HepG2 (cell line): ENCODE measurements at regions not wholly inside any gene's neighbourhood (a gene's known extent, or its start where the extent isn't known, plus 50 kb on each side); places are given as distances from the start of the nearest gene placed in this dataset.

Experiments
- ATAC-seq: fragments of 200-7000 bp; cut with Tn5 transposase; 3 replicates; pipeline ENCODE4 v1.9.1; 2020; ENCODE audit warnings: mild to moderate bottlenecking, moderate library complexity
- BruUV-seq: library from RNA; stranded (reverse); fragments of 400-500 nt; replicated peaks from 2 replicates; lab custom pipeline; 2021; lab: Mats Ljungman, UMichigan
- CTCF ChIA-PET: fragments of 300-600 bp; formaldehyde crosslinking; extraction: SDS; loops from one replicate; lab custom pipeline; 2021; ENCODE audit warnings: low total read pairs, inconsistent platforms, low intra/inter-chr PET ratio; lab: Yijun Ruan, JAX
- POLR2A ChIA-PET: fragments of 350-600 bp; sonication (Branson Sonifier 250); formaldehyde crosslinking; loops from one replicate; lab custom pipeline; 2020; ENCODE audit warnings: antibody characterized with exemption, inconsistent platforms; lab: Yijun Ruan, JAX
- DNase-seq: peaks from one replicate; pipeline ENCODE4 v3.0.0-alpha.2; 2015; ENCODE audit warnings: low spot score
- FAIRE-seq: peaks from 3 replicates; lab custom pipeline; 2011; peaks lifted over from hg19 to GRCh38; lab: Jason Lieb, UNC
- H2AFZ ChIP-seq: one replicate; pipeline ENCODE4 v1.6.1; 2011; ENCODE audit warnings: low read length, inconsistent platforms
- H3K27ac ChIP-seq: fragments of 300-600 bp; 3 replicates; pipeline ENCODE4 v1.8.0; 2011; ENCODE audit warnings: mixed run types, mild to moderate bottlenecking, mixed read lengths, low read length, inconsistent platforms; ENCODE audit not compliant: insufficient read depth; ENCODE audit errors: extremely low read length
- H3K27me3 ChIP-seq, 2 experiments: fragments of 200-600 bp in 1 of 2; 2 replicates in 1 of 2; 3 replicates in 1 of 2; pipeline versions ENCODE4 v1.6.0 to v1.8.0; 2011; ENCODE audit warnings: low read length in 2 of 2, mild to moderate bottlenecking in 2 of 2, moderate library complexity in 2 of 2, inconsistent platforms in 1 of 2; ENCODE audit not compliant: insufficient read depth in 2 of 2, control insufficient read depth in 1 of 2
- H3K36me3 ChIP-seq, 2 experiments: fragments of 200-600 bp in 1 of 2; replicated peaks in 1 of 2; 2 replicates in 1 of 2; 3 replicates in 1 of 2; pipeline versions ENCODE4 v1.5.1 to v1.8.0; 2011; ENCODE audit warnings: low read length in 2 of 2, inconsistent platforms in 1 of 2; ENCODE audit not compliant: insufficient read depth in 2 of 2, control insufficient read depth in 1 of 2
- H3K4me1 ChIP-seq: 2 replicates; pipeline ENCODE4 v1.5.1; 2012; ENCODE audit warnings: low read length, inconsistent platforms; ENCODE audit not compliant: insufficient read depth
- H3K4me2 ChIP-seq: 2 replicates; pipeline ENCODE4 v1.6.0; 2011; ENCODE audit warnings: low read depth, low read length, inconsistent platforms
- H3K4me3 ChIP-seq, 3 experiments: fragments of 200-600 bp in 1 of 3; sonication (generic), shearing (Covaris generic) in 1 of 3; replicated peaks in 1 of 3; 2 replicates each; pipeline ENCODE4 v1.5.1; 2011 to 2016; ENCODE audit warnings: low read length in 3 of 3, inconsistent platforms in 2 of 3, low read depth in 2 of 3, mild to moderate bottlenecking in 2 of 3, control low read depth in 1 of 3, mixed read lengths in 1 of 3; ENCODE audit not compliant: insufficient read depth in 1 of 3
- H3K79me2 ChIP-seq: one replicate; pipeline ENCODE4 v1.6.1; 2011; ENCODE audit warnings: low read length, inconsistent platforms; ENCODE audit not compliant: insufficient read depth
- H3K9ac ChIP-seq: 2 replicates; pipeline ENCODE4 v1.6.0; 2011; ENCODE audit warnings: mild to moderate bottlenecking, low read depth, low read length, inconsistent platforms; ENCODE audit not compliant: insufficient read depth
- H3K9me3 ChIP-seq: 2 replicates; pipeline ENCODE4 v1.5.1; 2012; ENCODE audit warnings: mild to moderate bottlenecking, low read length
- H4K20me1 ChIP-seq: 2 replicates; pipeline ENCODE4 v1.6.0; 2011; ENCODE audit warnings: inconsistent platforms, mild to moderate bottlenecking, low read length, moderate library complexity; ENCODE audit not compliant: insufficient read depth
- DMAP1 ChIP-seq: IDR thresholded peaks from 2 replicates; pipeline ENCODE4 v1.6.1; 2016
- GABPB1 ChIP-seq: IDR thresholded peaks from 2 replicates; pipeline ENCODE4 v1.6.1; 2016; ENCODE audit warnings: mild to moderate bottlenecking, missing genetic modification reagents, moderate library complexity, missing compliant biosample characterization
- NR2F1 ChIP-seq, 2 experiments: fragments of 450-650 bp in 1 of 2; formaldehyde crosslinking in 1 of 2; IDR thresholded peaks; 2 replicates each; pipeline versions ENCODE4 v1.5.0 to v1.6.1; 2016 to 2020; ENCODE audit warnings: mild to moderate bottlenecking in 1 of 2, missing compliant biosample characterization in 1 of 2, missing genetic modification reagents in 1 of 2, moderate library complexity in 1 of 2
- WGBS: methylation state at CpG from one replicate; pipeline ENCODE4 v1.1.6; 2017; ENCODE audit warnings: low lambda C conversion rate; 5-methylcytosine and 5-hydroxymethylcytosine counted together
- in situ Hi-C: cut with HindIII; loops from 2 replicates; pipeline ENCODE4 v1.10.0; 2017; ENCODE audit warnings: low pct_unique_long_range_greater_than_20kb; ENCODE audit not compliant: extremely low pct_ligation_motif_present
- intact Hi-C: fragments of 100-400 bp; cut with micrococcal nuclease; formaldehyde crosslinking; loops from one replicate; pipeline ENCODE4 v1.10.0; 2022; ENCODE audit not compliant: unreplicated experiment
- TF ChIP-seq, protein P1 (sequence below): sonication (generic); formaldehyde crosslinking; conservative IDR thresholded peaks from 2 replicates; pipeline ENCODE4 v1.4.0; 2020; ENCODE audit warnings: mild to moderate bottlenecking, missing genetic modification reagents, moderate library complexity
- TF ChIP-seq, protein P2 (sequence below): IDR thresholded peaks from 2 replicates; pipeline ENCODE4 v1.6.1; 2016
- TF ChIP-seq, protein P3 (sequence below): IDR thresholded peaks from 2 replicates; pipeline ENCODE4 v1.6.1; 2012; ENCODE audit warnings: low read length, improper control_type of control experiment
- TF ChIP-seq, protein P4 (sequence below): sonication (generic); formaldehyde crosslinking; IDR thresholded peaks from 2 replicates; pipeline ENCODE4 v1.4.0; 2020; ENCODE audit warnings: missing genetic modification reagents, borderline replicate concordance
- TF ChIP-seq, protein P5 (sequence below): sonication (generic); formaldehyde crosslinking; IDR thresholded peaks from 2 replicates; pipeline ENCODE4 v1.5.1; 2020; ENCODE audit warnings: mild to moderate bottlenecking, missing genetic modification reagents, moderate library complexity

DNA sequence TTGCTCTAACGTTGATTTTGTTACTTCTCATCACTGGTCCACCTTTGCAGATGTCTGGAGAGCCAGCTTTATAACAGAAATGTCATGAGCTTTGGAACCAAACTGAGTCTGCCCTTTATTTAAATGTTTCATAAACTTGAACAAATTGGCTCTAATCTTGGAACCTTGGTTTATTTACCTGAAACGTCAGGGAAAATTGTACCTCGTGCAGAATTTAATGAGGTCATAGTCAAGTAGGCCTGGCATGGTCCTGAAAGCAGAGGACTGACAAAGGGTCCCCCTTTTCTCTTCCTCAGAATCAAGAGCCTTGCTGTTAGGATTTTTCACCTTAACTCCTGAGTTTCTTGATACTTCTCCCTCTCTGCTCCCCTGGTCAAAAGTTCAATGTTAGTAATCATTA, 828.0 kb downstream of the GRID1 start:
- FAIRE-seq (no peak), ATAC-seq (no peak), DNase-seq (no peak)
- WGBS, result 5% methylated on average over 3 of the region's 3 CpGs
- H3K9me3 ChIP-seq, result no peaks in the 10 kb centered on the region
- H3K9ac ChIP-seq, result no peak overlapping the region
- BruUV-seq, result no TSS peak
- H3K79me2 ChIP-seq, result no peaks in the 10 kb centered on the region
- POLR2A ChIA-PET, result no interaction called here
- CTCF ChIA-PET, result no interaction called here
- in situ Hi-C loops (no loop called here), intact Hi-C loops (loop anchor here (5.0 kb wide), 1 partner anchor 421 kb away; no protein-coding TSS in a partner anchor)
- no peaks in the 10 kb centered on the region for H3K4me1 ChIP-seq
- no peak overlapping the region for H3K4me3 ChIP-seq
- H4K20me1 ChIP-seq, result no peaks in the 10 kb centered on the region
- H2AFZ ChIP-seq, result no peak overlapping the region
- no peak overlapping the region for H3K4me2 ChIP-seq
- no peaks in the 10 kb centered on the region for H3K27me3 ChIP-seq
- no peaks in the 10 kb centered on the region for H3K36me3 ChIP-seq
- no peak overlapping the region for H3K27ac ChIP-seq
- TF ChIP-seq, protein P1, sequence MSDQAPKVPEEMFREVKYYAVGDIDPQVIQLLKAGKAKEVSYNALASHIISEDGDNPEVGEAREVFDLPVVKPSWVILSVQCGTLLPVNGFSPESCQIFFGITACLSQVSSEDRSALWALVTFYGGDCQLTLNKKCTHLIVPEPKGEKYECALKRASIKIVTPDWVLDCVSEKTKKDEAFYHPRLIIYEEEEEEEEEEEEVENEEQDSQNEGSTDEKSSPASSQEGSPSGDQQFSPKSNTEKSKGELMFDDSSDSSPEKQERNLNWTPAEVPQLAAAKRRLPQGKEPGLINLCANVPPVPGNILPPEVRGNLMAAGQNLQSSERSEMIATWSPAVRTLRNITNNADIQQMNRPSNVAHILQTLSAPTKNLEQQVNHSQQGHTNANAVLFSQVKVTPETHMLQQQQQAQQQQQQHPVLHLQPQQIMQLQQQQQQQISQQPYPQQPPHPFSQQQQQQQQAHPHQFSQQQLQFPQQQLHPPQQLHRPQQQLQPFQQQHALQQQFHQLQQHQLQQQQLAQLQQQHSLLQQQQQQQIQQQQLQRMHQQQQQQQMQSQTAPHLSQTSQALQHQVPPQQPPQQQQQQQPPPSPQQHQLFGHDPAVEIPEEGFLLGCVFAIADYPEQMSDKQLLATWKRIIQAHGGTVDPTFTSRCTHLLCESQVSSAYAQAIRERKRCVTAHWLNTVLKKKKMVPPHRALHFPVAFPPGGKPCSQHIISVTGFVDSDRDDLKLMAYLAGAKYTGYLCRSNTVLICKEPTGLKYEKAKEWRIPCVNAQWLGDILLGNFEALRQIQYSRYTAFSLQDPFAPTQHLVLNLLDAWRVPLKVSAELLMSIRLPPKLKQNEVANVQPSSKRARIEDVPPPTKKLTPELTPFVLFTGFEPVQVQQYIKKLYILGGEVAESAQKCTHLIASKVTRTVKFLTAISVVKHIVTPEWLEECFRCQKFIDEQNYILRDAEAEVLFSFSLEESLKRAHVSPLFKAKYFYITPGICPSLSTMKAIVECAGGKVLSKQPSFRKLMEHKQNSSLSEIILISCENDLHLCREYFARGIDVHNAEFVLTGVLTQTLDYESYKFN (CRISPR knock-in tag), result no peak
- TF ChIP-seq DMAP1 (CRISPR knock-in tag), result no peak
- TF ChIP-seq, protein P2, sequence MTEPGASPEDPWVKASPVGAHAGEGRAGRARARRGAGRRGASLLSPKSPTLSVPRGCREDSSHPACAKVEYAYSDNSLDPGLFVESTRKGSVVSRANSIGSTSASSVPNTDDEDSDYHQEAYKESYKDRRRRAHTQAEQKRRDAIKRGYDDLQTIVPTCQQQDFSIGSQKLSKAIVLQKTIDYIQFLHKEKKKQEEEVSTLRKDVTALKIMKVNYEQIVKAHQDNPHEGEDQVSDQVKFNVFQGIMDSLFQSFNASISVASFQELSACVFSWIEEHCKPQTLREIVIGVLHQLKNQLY (CRISPR knock-in tag), result no peak
- TF ChIP-seq, protein P3, sequence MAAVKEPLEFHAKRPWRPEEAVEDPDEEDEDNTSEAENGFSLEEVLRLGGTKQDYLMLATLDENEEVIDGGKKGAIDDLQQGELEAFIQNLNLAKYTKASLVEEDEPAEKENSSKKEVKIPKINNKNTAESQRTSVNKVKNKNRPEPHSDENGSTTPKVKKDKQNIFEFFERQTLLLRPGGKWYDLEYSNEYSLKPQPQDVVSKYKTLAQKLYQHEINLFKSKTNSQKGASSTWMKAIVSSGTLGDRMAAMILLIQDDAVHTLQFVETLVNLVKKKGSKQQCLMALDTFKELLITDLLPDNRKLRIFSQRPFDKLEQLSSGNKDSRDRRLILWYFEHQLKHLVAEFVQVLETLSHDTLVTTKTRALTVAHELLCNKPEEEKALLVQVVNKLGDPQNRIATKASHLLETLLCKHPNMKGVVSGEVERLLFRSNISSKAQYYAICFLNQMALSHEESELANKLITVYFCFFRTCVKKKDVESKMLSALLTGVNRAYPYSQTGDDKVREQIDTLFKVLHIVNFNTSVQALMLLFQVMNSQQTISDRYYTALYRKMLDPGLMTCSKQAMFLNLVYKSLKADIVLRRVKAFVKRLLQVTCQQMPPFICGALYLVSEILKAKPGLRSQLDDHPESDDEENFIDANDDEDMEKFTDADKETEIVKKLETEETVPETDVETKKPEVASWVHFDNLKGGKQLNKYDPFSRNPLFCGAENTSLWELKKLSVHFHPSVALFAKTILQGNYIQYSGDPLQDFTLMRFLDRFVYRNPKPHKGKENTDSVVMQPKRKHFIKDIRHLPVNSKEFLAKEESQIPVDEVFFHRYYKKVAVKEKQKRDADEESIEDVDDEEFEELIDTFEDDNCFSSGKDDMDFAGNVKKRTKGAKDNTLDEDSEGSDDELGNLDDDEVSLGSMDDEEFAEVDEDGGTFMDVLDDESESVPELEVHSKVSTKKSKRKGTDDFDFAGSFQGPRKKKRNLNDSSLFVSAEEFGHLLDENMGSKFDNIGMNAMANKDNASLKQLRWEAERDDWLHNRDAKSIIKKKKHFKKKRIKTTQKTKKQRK, result no peak
- no peak for TF ChIP-seq NR2F1 (CRISPR knock-in tag; IDR thresholded peaks at IDR 0.05)
- TF ChIP-seq, protein P4, sequence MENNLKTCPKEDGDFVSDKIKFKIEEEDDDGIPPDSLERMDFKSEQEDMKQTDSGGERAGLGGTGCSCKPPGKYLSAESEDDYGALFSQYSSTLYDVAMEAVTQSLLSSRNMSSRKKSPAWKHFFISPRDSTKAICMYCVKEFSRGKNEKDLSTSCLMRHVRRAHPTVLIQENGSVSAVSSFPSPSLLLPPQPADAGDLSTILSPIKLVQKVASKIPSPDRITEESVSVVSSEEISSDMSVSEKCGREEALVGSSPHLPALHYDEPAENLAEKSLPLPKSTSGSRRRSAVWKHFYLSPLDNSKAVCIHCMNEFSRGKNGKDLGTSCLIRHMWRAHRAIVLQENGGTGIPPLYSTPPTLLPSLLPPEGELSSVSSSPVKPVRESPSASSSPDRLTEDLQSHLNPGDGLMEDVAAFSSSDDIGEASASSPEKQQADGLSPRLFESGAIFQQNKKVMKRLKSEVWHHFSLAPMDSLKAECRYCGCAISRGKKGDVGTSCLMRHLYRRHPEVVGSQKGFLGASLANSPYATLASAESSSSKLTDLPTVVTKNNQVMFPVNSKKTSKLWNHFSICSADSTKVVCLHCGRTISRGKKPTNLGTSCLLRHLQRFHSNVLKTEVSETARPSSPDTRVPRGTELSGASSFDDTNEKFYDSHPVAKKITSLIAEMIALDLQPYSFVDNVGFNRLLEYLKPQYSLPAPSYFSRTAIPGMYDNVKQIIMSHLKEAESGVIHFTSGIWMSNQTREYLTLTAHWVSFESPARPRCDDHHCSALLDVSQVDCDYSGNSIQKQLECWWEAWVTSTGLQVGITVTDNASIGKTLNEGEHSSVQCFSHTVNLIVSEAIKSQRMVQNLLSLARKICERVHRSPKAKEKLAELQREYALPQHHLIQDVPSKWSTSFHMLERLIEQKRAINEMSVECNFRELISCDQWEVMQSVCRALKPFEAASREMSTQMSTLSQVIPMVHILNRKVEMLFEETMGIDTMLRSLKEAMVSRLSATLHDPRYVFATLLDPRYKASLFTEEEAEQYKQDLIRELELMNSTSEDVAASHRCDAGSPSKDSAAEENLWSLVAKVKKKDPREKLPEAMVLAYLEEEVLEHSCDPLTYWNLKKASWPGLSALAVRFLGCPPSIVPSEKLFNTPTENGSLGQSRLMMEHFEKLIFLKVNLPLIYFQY (CRISPR knock-in tag), result no peak
- TF ChIP-seq, protein P5, sequence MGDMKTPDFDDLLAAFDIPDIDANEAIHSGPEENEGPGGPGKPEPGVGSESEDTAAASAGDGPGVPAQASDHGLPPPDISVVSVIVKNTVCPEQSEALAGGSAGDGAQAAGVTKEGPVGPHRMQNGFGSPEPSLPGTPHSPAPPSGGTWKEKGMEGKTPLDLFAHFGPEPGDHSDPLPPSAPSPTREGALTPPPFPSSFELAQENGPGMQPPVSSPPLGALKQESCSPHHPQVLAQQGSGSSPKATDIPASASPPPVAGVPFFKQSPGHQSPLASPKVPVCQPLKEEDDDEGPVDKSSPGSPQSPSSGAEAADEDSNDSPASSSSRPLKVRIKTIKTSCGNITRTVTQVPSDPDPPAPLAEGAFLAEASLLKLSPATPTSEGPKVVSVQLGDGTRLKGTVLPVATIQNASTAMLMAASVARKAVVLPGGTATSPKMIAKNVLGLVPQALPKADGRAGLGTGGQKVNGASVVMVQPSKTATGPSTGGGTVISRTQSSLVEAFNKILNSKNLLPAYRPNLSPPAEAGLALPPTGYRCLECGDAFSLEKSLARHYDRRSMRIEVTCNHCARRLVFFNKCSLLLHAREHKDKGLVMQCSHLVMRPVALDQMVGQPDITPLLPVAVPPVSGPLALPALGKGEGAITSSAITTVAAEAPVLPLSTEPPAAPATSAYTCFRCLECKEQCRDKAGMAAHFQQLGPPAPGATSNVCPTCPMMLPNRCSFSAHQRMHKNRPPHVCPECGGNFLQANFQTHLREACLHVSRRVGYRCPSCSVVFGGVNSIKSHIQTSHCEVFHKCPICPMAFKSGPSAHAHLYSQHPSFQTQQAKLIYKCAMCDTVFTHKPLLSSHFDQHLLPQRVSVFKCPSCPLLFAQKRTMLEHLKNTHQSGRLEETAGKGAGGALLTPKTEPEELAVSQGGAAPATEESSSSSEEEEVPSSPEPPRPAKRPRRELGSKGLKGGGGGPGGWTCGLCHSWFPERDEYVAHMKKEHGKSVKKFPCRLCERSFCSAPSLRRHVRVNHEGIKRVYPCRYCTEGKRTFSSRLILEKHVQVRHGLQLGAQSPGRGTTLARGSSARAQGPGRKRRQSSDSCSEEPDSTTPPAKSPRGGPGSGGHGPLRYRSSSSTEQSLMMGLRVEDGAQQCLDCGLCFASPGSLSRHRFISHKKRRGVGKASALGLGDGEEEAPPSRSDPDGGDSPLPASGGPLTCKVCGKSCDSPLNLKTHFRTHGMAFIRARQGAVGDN, result no peak
- no peak for TF ChIP-seq GABPB1 (CRISPR knock-in tag)
